H9 (cell line): ENCODE measurements at regions not wholly inside any gene's neighbourhood (a gene's known extent, or its start where the extent isn't known, plus 50 kb on each side); places are given as distances from the start of the nearest gene placed in this dataset.
A peak's percentile ranks its signal among the peaks of the same experiment; 100 is the strongest.

ENCODE experiments used
- DNase-seq: peaks from one replicate; pipeline ENCODE4 v3.0.0-alpha.2; 2017
- H2AFZ ChIP-seq: one replicate; pipeline ENCODE4 v1.6.1; 2013; ENCODE audit warnings: mild to moderate bottlenecking, low read length, control low read depth, moderate library complexity
- H2AK5ac ChIP-seq: 2 replicates; pipeline ENCODE4 v1.6.1; 2013; ENCODE audit warnings: low read length, control low read depth, mixed read lengths; ENCODE audit not compliant: insufficient read length
- H2BK120ac ChIP-seq: one replicate; pipeline ENCODE4 v1.6.1; 2013; ENCODE audit warnings: low read depth, mild to moderate bottlenecking, low read length, control low read depth, inconsistent platforms; ENCODE audit not compliant: poor library complexity, severe bottlenecking
- H2BK12ac ChIP-seq: 2 replicates; pipeline ENCODE4 v1.6.1; 2013; ENCODE audit warnings: low read length, control low read depth, mixed read lengths, low read depth; ENCODE audit not compliant: insufficient read length
- H2BK15ac ChIP-seq: 2 replicates; pipeline ENCODE4 v1.6.1; 2013; ENCODE audit warnings: low read depth, low read length, control low read depth
- H2BK20ac ChIP-seq: one replicate; pipeline ENCODE4 v1.6.1; 2013; ENCODE audit warnings: low read depth, mild to moderate bottlenecking, low read length, control low read depth, inconsistent platforms; ENCODE audit not compliant: poor library complexity, severe bottlenecking
- H2BK5ac ChIP-seq: 2 replicates; pipeline ENCODE4 v1.6.1; 2013; ENCODE audit warnings: low read length, control low read depth, mixed read lengths; ENCODE audit not compliant: insufficient read length
- H3K14ac ChIP-seq: 2 replicates; pipeline ENCODE4 v1.6.1; 2013; ENCODE audit warnings: low read length, control low read depth; ENCODE audit not compliant: insufficient read depth
- H3K18ac ChIP-seq: 2 replicates; pipeline ENCODE4 v1.6.1; 2013; ENCODE audit warnings: low read depth, mild to moderate bottlenecking, mixed read lengths, low read length, control low read depth; ENCODE audit not compliant: insufficient read length
- H3K23ac ChIP-seq: 2 replicates; pipeline ENCODE4 v1.6.1; 2013; ENCODE audit warnings: low read length, control low read depth, mixed read lengths, low read depth; ENCODE audit not compliant: insufficient read length
- H3K23me2 ChIP-seq: 2 replicates; pipeline ENCODE4 v1.6.1; 2013; ENCODE audit warnings: low read depth, mild to moderate bottlenecking, mixed read lengths, low read length, control low read depth; ENCODE audit not compliant: insufficient read length, poor library complexity, severe bottlenecking
- H3K27ac ChIP-seq: 2 replicates; pipeline ENCODE4 v1.5.1; 2013; ENCODE audit warnings: low read length, control low read depth, mixed read lengths, low read depth; ENCODE audit not compliant: insufficient read length
- H3K27me3 ChIP-seq: 2 replicates; pipeline ENCODE4 v1.6.1; 2013; ENCODE audit warnings: low read length, control low read depth, inconsistent platforms; ENCODE audit not compliant: insufficient read depth
- H3K4ac ChIP-seq: 2 replicates; pipeline ENCODE4 v1.6.1; 2013; ENCODE audit warnings: low read depth, mild to moderate bottlenecking, control low read depth, inconsistent platforms, low read length, moderate library complexity
- H3K4me1 ChIP-seq: 2 replicates; pipeline ENCODE4 v1.6.1; 2013; ENCODE audit warnings: low read length, control low read depth, inconsistent platforms; ENCODE audit not compliant: insufficient read depth
- H3K4me2 ChIP-seq: 2 replicates; pipeline ENCODE4 v1.6.1; 2013; ENCODE audit warnings: low read length, control low read depth, mixed read lengths; ENCODE audit not compliant: insufficient read length, insufficient read depth
- H3K56ac ChIP-seq: 2 replicates; pipeline ENCODE4 v1.6.1; 2013; ENCODE audit warnings: low read depth, mild to moderate bottlenecking, mixed read lengths, low read length, control low read depth; ENCODE audit not compliant: insufficient read length
- H3K79me1 ChIP-seq: 2 replicates; pipeline ENCODE4 v1.6.1; 2013; ENCODE audit warnings: low read depth, mild to moderate bottlenecking, moderate library complexity, low read length, control low read depth, inconsistent platforms; ENCODE audit not compliant: insufficient read depth, poor library complexity, severe bottlenecking
- H3K79me2 ChIP-seq: 2 replicates; pipeline ENCODE4 v1.6.1; 2013; ENCODE audit warnings: low read length, control low read depth, inconsistent platforms; ENCODE audit not compliant: insufficient read depth
- H3K9ac ChIP-seq: 2 replicates; pipeline ENCODE4 v1.6.1; 2013; ENCODE audit warnings: low read length, control low read depth, mixed read lengths; ENCODE audit not compliant: insufficient read length; ENCODE audit errors: extremely low read depth
- H3K9me3 ChIP-seq: one replicate; pipeline ENCODE4 v1.6.1; 2013; ENCODE audit warnings: low read depth, low read length, inconsistent platforms; ENCODE audit not compliant: control insufficient read depth
- H3T11ph ChIP-seq: one replicate; pipeline ENCODE4 v1.6.1; 2013; ENCODE audit warnings: mild to moderate bottlenecking, low read length, control low read depth, inconsistent platforms
- H4K20me1 ChIP-seq: one replicate; pipeline ENCODE4 v1.6.1; 2013; ENCODE audit not compliant: control insufficient read depth, insufficient read length, insufficient read depth
- H4K5ac ChIP-seq: 2 replicates; pipeline ENCODE4 v1.6.1; 2013; ENCODE audit warnings: low read depth, mild to moderate bottlenecking, mixed read lengths, low read length, control low read depth; ENCODE audit not compliant: insufficient read length
- H4K8ac ChIP-seq: replicated peaks from 2 replicates; pipeline ENCODE4 v1.6.1; 2013; ENCODE audit warnings: low read length, control low read depth, mixed read lengths, low read depth; ENCODE audit not compliant: insufficient read length
- H4K91ac ChIP-seq: 2 replicates; pipeline ENCODE4 v1.6.1; 2013; ENCODE audit warnings: low read depth, mild to moderate bottlenecking, moderate library complexity, mixed read lengths, low read length, control low read depth; ENCODE audit not compliant: insufficient read length
- H3K27ac Mint-ChIP-seq, 3 experiments: 2 replicates in 2 of 3; 3 replicates in 1 of 3; pipeline ENCODE4 v1.8.0; 2020 to 2021; ENCODE audit warnings: mixed read lengths in 3 of 3, mild to moderate bottlenecking in 1 of 3, moderate library complexity in 1 of 3
- H3K27me3 Mint-ChIP-seq: 2 replicates; pipeline ENCODE4 v1.8.0; 2021; ENCODE audit warnings: low read depth, mild to moderate bottlenecking, moderate library complexity, mixed read lengths
- H3K36me3 Mint-ChIP-seq, 3 experiments: 2 replicates in 2 of 3; 3 replicates in 1 of 3; pipeline ENCODE4 v1.8.0; 2020 to 2021; ENCODE audit warnings: low read depth in 3 of 3, mixed read lengths in 3 of 3; ENCODE audit not compliant: insufficient read depth in 1 of 3
- H3K4me1 Mint-ChIP-seq, 2 experiments: 2 replicates each; pipeline ENCODE4 v1.8.0; 2020; ENCODE audit warnings: mixed read lengths in 2 of 2
- H3K4me3 Mint-ChIP-seq, 2 experiments: 2 replicates in 1 of 2; 3 replicates in 1 of 2; pipeline ENCODE4 v1.8.0; 2020 to 2021; ENCODE audit warnings: mild to moderate bottlenecking in 2 of 2, mixed read lengths in 2 of 2, moderate library complexity in 1 of 2
- H3K9me3 Mint-ChIP-seq, 2 experiments: 2 replicates in 1 of 2; 3 replicates in 1 of 2; pipeline ENCODE4 v1.8.0; 2020; ENCODE audit warnings: mild to moderate bottlenecking in 2 of 2, mixed read lengths in 2 of 2, moderate library complexity in 1 of 2
- CTCF ChIP-seq: fragments of 200-600 bp; sonication (generic); conservative IDR thresholded peaks from 3 replicates; pipeline ENCODE4 v1.8.0; 2021; ENCODE audit warnings: antibody characterized with exemption, mild to moderate bottlenecking
- WGBS: extraction: QIAGEN DNeasy Blood & Tissue Kit; methylation state at CpG from one replicate; pipeline ENCODE4 v1.1.7; 2013; ENCODE audit warnings: missing lambda C conversion rate, low lambda C conversion rate, mixed read lengths; ENCODE audit not compliant: insufficient read length; ENCODE audit errors: extremely low coverage; 5-methylcytosine and 5-hydroxymethylcytosine counted together

- H2BK15ac ChIP-seq, result no peak overlapping the region
- no peak overlapping the region for H2BK12ac ChIP-seq
- H3K4me3 Mint-ChIP-seq, result no peak overlapping the region
- no peak for TF ChIP-seq CTCF
- no peak overlapping the region for H3K9ac ChIP-seq
- no CpG with 5 or more reads among the region's 11 CpGs for WGBS
- H2BK20ac ChIP-seq, result no peak overlapping the region
- no peak overlapping the region for H2BK5ac ChIP-seq
- no peak overlapping the region for H3K27ac Mint-ChIP-seq
- H3K14ac ChIP-seq, result no peak overlapping the region
- no peaks in the 10 kb centered on the region for H4K20me1 ChIP-seq
- peaks cover 15 to 27% of the 10 kb centered on the region in 2 experiments for H3K4me1 Mint-ChIP-seq
- H2AFZ ChIP-seq, result no peak overlapping the region
- no peak overlapping the region for H3K23ac ChIP-seq
- H3K9me3 Mint-ChIP-seq, result no peaks in the 10 kb centered on the region; a peak in 1 of 5 replicates
- peak; percentile 24 for DNase-seq
- no peak overlapping the region for H3K56ac ChIP-seq
- no peak overlapping the region for H2AK5ac ChIP-seq
- no peaks in the 10 kb centered on the region; the same call in 1 of the 2 replicates for H3K4me1 ChIP-seq
- peaks cover 12% of the 10 kb centered on the region for H3K27me3 Mint-ChIP-seq
- H4K91ac ChIP-seq, result no peak overlapping the region
- no peak overlapping the region for H4K5ac ChIP-seq
- no peaks in the 10 kb centered on the region; a peak in 1 of 7 replicates for H3K36me3 Mint-ChIP-seq
- no peaks in the 10 kb centered on the region for H3K79me1 ChIP-seq
- H3K9me3 ChIP-seq, result no peaks in the 10 kb centered on the region
- no peak overlapping the region for H3K4me2 ChIP-seq
- H3K4ac ChIP-seq, result no peak overlapping the region
- no peak overlapping the region for H3T11ph ChIP-seq
- H3K27me3 ChIP-seq, result no peaks in the 10 kb centered on the region
- H3K27ac ChIP-seq, result no peak overlapping the region
- H3K23me2 ChIP-seq, result no peaks in the 10 kb centered on the region
- H3K79me2 ChIP-seq, result no peaks in the 10 kb centered on the region
- H4K8ac ChIP-seq, result no peak overlapping the region
- H2BK120ac ChIP-seq, result no peak overlapping the region
- H3K18ac ChIP-seq, result no peak overlapping the region
Observed at GRCh38 chr5:174306345-174307030, 261.0 kb downstream of the NSG2 start.
